PC-3 (cell line): ENCODE measurements at regions not wholly inside any gene's neighbourhood (a gene's known extent, or its start where the extent isn't known, plus 50 kb on each side); places are given as distances from the start of the nearest gene placed in this dataset.

Experiments used
- ATAC-seq: fragments of 200-7000 bp; cut with Tn5 transposase; 2 replicates; pipeline ENCODE4 v1.9.1; 2020; ENCODE audit warnings: mild to moderate bottlenecking, moderate library complexity
- BruUV-seq: library from RNA; stranded (reverse); fragments of 400-500 nt; replicated peaks from 2 replicates; lab custom pipeline; 2021; lab: Mats Ljungman, UMichigan
- CTCF ChIA-PET: fragments of 300-600 bp; sonication (Branson Sonifier 250); formaldehyde crosslinking; loops from one replicate; lab custom pipeline; 2022; ENCODE audit warnings: antibody characterized with exemption; lab: Charles Lee
- POLR2A ChIA-PET: fragments of 300-600 bp; sonication (Branson Sonifier 250); formaldehyde crosslinking; loops from one replicate; lab custom pipeline; 2022; ENCODE audit warnings: antibody characterized with exemption; ENCODE audit not compliant: unreplicated experiment; lab: Charles Lee
- DNase-seq: peaks from one replicate; pipeline ENCODE4 v3.0.0-alpha.2; 2015
- H2AFZ ChIP-seq: fragments of 300-600 bp; sonication (generic); 2 replicates; pipeline ENCODE4 v1.6.0; 2016; ENCODE audit warnings: antibody characterized with exemption, low read length
- H3F3A ChIP-seq: fragments of 300-600 bp; sonication (generic); one replicate; pipeline ENCODE4 v1.6.0; 2017; ENCODE audit warnings: antibody characterized with exemption, low read length, control low read depth, mild to moderate bottlenecking; ENCODE audit not compliant: unreplicated experiment
- H3K27ac ChIP-seq: fragments of 300-600 bp; sonication (generic); 2 replicates; pipeline ENCODE4 v1.5.1; 2016; ENCODE audit warnings: mild to moderate bottlenecking, low read length
- H3K27me3 ChIP-seq: fragments of 300-600 bp; sonication (generic); 2 replicates; pipeline ENCODE4 v1.6.1; 2016; ENCODE audit warnings: low read length, mixed read lengths
- H3K36me3 ChIP-seq: fragments of 300-600 bp; sonication (generic); 2 replicates; pipeline ENCODE4 v1.6.1; 2016; ENCODE audit warnings: low read depth, mixed run types, low read length, mixed read lengths
- H3K4me1 ChIP-seq: fragments of 300-600 bp; sonication (generic); 2 replicates; pipeline ENCODE4 v1.5.1; 2016; ENCODE audit warnings: low read length; ENCODE audit not compliant: insufficient read depth
- H3K4me2 ChIP-seq: fragments of 300-600 bp; sonication (generic); 2 replicates; pipeline ENCODE4 v1.6.0; 2016; ENCODE audit warnings: low read length
- H3K4me3 ChIP-seq: fragments of 300-600 bp; sonication (generic); 2 replicates; pipeline ENCODE4 v1.5.1; 2016; ENCODE audit warnings: mild to moderate bottlenecking, low read length, mixed read lengths
- H3K79me2 ChIP-seq: fragments of 300-600 bp; sonication (generic); 2 replicates; pipeline ENCODE4 v1.6.1; 2017; ENCODE audit warnings: low read length, mixed read lengths
- H3K9ac ChIP-seq: fragments of 300-600 bp; sonication (generic); 2 replicates; pipeline ENCODE4 v1.6.0; 2016; ENCODE audit warnings: mild to moderate bottlenecking, low read length
- H3K9me2 ChIP-seq: fragments of 300-600 bp; sonication (generic); replicated peaks from 2 replicates; pipeline ENCODE4 v1.6.1; 2016; ENCODE audit warnings: mixed run types, low read length, mixed read lengths
- H3K9me3 ChIP-seq: fragments of 300-600 bp; sonication (generic); 2 replicates; pipeline ENCODE4 v1.6.1; 2016; ENCODE audit warnings: low read length, mixed read lengths
- H4K20me1 ChIP-seq: fragments of 300-600 bp; sonication (generic); 2 replicates; pipeline ENCODE4 v1.6.1; 2016; ENCODE audit warnings: low read length, mixed read lengths
- EZH2 ChIP-seq: fragments of 300-600 bp; sonication (generic); IDR thresholded peaks from one replicate; pipeline ENCODE4 v1.6.1; 2017; ENCODE audit warnings: antibody characterized with exemption, mild to moderate bottlenecking, low read length; ENCODE audit not compliant: unreplicated experiment
- EZH2phosphoT487 ChIP-seq: fragments of 300-600 bp; sonication (generic); IDR thresholded peaks from 2 replicates; pipeline ENCODE4 v1.6.1; 2018; ENCODE audit warnings: mild to moderate bottlenecking, antibody characterized with exemption, low read length, borderline replicate concordance
- intact Hi-C: fragments of 100-400 bp; cut with micrococcal nuclease; formaldehyde crosslinking; loops from 2 replicates; pipeline ENCODE4 v1.9.0; 2023
- TF ChIP-seq, protein P1 (sequence below): fragments of 300-600 bp; sonication (generic); conservative IDR thresholded peaks from 2 replicates; pipeline ENCODE4 v1.5.1; 2017; ENCODE audit warnings: antibody characterized with exemption, low read depth, mild to moderate bottlenecking, low read length

DNA sequence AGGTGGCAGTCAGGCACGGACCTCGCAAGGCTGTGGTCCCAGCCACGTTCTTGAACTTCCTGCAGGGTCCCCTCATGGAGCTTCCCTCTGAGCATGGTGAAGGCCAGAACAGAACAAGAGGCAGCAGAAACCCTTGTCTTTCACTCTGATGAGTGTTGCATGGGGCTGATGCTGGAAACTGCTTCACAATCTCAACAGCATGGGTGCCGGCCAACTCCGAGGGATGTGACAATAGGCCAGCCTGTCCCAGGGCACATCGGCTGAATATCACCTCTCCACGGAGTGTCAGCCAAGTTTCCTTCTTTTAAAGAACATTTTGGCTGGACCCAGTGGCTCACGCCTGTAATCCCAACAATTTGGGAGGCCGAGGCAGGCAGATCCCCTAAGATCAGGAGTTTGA lies 173.9 kb downstream of the FOXO1 start:
- H3F3A ChIP-seq = no peaks in the 10 kb centered on the region
- POLR2A ChIA-PET = no interaction called here
- no peaks in the 10 kb centered on the region for H3K9me3 ChIP-seq
- intact Hi-C loops = no loop called here
- H3K36me3 ChIP-seq = no peaks in the 10 kb centered on the region
- H3K4me2 ChIP-seq = no peak overlapping the region
- H3K27ac ChIP-seq = no peak overlapping the region
- ATAC-seq (no peak), DNase-seq (no peak)
- H3K27me3 ChIP-seq = no peaks in the 10 kb centered on the region
- TF ChIP-seq EZH2phosphoT487 (no peak), EZH2 (no peak)
- TF ChIP-seq, protein P1, sequence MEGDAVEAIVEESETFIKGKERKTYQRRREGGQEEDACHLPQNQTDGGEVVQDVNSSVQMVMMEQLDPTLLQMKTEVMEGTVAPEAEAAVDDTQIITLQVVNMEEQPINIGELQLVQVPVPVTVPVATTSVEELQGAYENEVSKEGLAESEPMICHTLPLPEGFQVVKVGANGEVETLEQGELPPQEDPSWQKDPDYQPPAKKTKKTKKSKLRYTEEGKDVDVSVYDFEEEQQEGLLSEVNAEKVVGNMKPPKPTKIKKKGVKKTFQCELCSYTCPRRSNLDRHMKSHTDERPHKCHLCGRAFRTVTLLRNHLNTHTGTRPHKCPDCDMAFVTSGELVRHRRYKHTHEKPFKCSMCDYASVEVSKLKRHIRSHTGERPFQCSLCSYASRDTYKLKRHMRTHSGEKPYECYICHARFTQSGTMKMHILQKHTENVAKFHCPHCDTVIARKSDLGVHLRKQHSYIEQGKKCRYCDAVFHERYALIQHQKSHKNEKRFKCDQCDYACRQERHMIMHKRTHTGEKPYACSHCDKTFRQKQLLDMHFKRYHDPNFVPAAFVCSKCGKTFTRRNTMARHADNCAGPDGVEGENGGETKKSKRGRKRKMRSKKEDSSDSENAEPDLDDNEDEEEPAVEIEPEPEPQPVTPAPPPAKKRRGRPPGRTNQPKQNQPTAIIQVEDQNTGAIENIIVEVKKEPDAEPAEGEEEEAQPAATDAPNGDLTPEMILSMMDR = no peak
- H3K79me2 ChIP-seq = no peaks in the 10 kb centered on the region
- H4K20me1 ChIP-seq = no peaks in the 10 kb centered on the region
- CTCF ChIA-PET = no interaction called here
- no peak overlapping the region for H3K4me3 ChIP-seq
- no peak overlapping the region for H2AFZ ChIP-seq
- no peak overlapping the region for H3K9ac ChIP-seq
- BruUV-seq = no TSS peak
- no peaks in the 10 kb centered on the region for H3K9me2 ChIP-seq
- H3K4me1 ChIP-seq = peaks cover 10% of the 10 kb centered on the region

DNA sequence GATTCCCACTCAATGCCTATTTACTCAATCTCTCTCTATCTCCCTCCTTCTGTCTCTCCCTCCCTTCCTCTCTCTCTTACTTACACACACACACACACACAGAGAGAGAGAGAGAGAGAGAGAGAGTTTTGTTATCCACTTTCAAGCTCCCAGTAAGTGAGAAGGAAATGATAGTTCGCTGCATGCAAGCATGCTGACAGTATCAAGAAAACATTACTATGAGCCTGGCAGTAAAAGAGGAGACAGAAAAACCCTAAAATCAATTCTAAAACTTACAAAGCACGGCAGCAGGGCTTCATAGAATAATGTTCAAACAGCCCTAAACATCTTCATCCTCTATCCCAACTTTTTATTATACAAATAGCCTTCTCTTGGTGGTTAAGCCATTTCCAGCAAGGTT lies 171.9 kb downstream of the FOXO1 start:
- CTCF ChIA-PET = no interaction called here
- no peak overlapping the region for H2AFZ ChIP-seq
- DNase-seq (no peak), ATAC-seq (no peak)
- H3K27ac ChIP-seq = no peak overlapping the region
- H3K4me1 ChIP-seq = peaks cover 10% of the 10 kb centered on the region
- no TSS peak for BruUV-seq
- H3K4me2 ChIP-seq = no peak overlapping the region
- POLR2A ChIA-PET = no interaction called here
- no peaks in the 10 kb centered on the region for H3K27me3 ChIP-seq
- no peak overlapping the region for H3K4me3 ChIP-seq
- intact Hi-C loops = no loop called here
- no peaks in the 10 kb centered on the region for H3K9me3 ChIP-seq
- H3K9ac ChIP-seq = no peak overlapping the region
- no peaks in the 10 kb centered on the region for H3K36me3 ChIP-seq
- H3F3A ChIP-seq = no peaks in the 10 kb centered on the region
- H3K9me2 ChIP-seq = no peaks in the 10 kb centered on the region
- TF ChIP-seq, protein P1 = no peak
- no peak for TF ChIP-seq EZH2phosphoT487
- TF ChIP-seq EZH2 = no peak
- no peaks in the 10 kb centered on the region for H3K79me2 ChIP-seq
- H4K20me1 ChIP-seq = no peaks in the 10 kb centered on the region

DNA sequence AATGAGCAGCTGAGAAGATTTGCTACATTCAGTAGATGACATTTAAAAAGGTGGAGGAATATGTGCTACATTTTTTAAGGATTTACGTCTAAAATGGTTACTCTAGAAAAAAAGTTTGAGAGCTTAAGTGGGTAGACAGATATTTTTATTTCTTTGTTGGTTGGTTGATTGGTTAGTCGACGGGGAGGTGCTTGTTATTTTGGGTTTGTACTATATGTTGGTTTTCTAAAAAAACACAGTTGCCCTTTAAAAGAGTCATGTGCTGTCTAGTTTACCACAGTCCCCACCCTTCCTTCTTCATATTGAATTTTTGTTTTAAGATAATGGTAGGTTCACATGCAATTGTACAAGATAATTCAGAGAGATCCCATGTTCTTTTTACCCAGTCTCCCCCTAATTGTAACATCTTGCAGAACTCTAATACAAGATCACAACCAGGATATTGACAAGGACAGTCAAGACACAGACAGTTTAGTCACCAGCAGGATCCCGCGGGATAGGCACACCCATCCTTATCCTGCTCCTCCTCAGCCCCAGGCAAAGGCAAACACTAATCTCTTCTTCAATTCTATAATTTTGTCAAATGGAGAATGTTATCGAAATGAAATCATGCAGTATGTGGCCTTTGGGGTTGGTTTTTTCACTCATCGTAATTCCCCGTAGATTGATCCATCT lies 171.4 kb downstream of the FOXO1 start:
- Histone ChIP-seq H2AFZ (no peak overlapping the region), H3K4me1 (peaks cover 10% of the 10 kb centered on the region), H3K27ac (peak overlapping the region; percentile 32; the same call in 1 of the 2 replicates), H3K9ac (no peak overlapping the region), H3K4me3 (no peak overlapping the region), H3K27me3 (no peaks in the 10 kb centered on the region), H3K36me3 (no peaks in the 10 kb centered on the region), H3F3A (no peaks in the 10 kb centered on the region), H3K9me2 (no peaks in the 10 kb centered on the region), H3K9me3 (no peaks in the 10 kb centered on the region), H3K79me2 (no peaks in the 10 kb centered on the region), H4K20me1 (no peaks in the 10 kb centered on the region), H3K4me2 (peak overlapping the region; percentile 24; the same call in 1 of the 2 replicates)
- ATAC-seq (peak; percentile 37), DNase-seq (peak; percentile 32)
- intact Hi-C loops = no loop called here
- no TSS peak for BruUV-seq
- ChIA-PET POLR2A (no interaction called here), CTCF (no interaction called here)
- TF ChIP-seq EZH2phosphoT487 = no peak
- TF ChIP-seq, protein P1 = no peak
- no peak for TF ChIP-seq EZH2
